NCI-H226 (cell line): ENCODE measurements at regions not wholly inside any gene's neighbourhood (a gene's known extent, or its start where the extent isn't known, plus 50 kb on each side); places are given as distances from the start of the nearest gene placed in this dataset.
"Not testable (repeated sequence)": the region's sequence is repeated elsewhere in the genome, so short reads cannot be mapped to it uniquely, and the experiment has no call there.

Experiments
- DNase-seq: peaks from one replicate; pipeline ENCODE4 v3.0.0-alpha.2; 2015

DNA sequence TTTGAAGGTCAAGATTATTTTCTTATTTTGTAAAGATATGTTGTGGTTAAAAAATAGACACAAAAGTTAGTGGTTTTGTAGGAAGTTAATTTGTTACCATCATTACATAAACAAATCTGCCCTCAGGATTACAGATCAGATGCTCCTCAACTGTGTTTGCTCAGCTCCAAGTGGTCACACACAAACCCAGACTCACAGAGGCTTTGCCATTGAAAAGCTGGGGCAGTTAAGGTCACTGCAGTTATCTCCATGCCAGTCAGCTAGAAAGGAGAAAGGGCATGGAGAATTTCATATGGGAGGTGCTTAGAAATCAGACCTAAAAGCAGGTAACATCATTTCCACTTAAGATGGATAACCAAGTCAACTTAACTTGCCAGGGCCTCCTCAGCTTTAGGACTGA lies 825.7 kb upstream of the GBE1 start:
- no peak for DNase-seq

DNA sequence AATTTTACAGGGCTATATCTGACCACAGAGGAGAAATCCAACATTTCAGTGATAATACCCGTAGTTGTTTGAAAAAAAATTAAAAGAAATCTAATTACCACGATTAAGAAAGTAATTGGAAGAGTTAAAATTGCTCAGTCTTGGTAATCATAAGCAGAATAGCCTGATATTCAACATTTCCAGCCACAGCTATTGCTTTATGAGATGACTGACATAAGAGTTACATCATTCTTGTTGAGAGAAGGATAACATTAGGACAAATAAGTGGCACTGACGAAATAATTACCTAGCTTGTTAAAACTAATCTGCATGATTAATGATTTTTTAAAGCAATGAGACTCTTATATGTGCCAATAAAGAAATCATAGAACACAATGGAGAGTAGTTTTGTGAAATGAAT lies 825.0 kb upstream of the GBE1 start:
- DNase-seq = no peak

DNA sequence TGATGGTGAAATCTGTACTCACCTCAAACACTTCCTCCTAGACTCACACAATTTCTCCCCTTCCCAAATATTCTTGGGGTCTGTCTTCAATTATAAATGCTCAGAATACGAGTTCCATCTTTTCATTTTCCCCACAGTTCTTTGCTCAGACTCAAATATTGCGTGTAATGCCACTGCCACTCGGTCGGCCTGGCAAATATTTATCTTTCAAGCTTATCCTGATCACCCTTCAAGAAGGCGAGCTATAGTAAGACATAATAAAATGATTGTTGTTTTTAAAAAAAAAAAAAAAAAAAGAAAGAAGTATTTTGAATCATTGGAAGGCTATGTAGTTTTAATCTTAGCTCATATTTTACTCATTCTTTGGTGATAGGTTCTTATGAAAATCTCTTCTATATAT lies 824.6 kb upstream of the GBE1 start:
- DNase-seq = not testable (repeated sequence)

DNA sequence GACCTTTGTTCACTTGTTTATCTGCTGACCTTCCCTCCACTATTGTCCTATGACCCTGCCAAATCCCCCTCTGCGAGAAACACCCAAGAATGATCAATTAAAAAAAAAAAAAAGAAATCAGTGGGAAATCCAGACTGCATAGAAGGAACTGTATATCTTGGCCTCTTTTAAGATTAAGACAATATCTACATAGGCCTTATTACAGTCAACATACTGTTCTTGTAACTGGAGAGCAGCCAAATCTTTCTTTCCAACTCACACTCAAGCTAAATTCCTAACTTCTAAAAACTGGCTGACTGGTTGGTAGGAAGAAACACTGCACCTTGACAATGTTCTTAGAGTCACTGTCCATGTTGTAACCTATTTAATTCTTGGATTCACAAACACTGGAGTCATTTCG lies 824.1 kb upstream of the GBE1 start:
- DNase-seq = not testable (repeated sequence)

DNA sequence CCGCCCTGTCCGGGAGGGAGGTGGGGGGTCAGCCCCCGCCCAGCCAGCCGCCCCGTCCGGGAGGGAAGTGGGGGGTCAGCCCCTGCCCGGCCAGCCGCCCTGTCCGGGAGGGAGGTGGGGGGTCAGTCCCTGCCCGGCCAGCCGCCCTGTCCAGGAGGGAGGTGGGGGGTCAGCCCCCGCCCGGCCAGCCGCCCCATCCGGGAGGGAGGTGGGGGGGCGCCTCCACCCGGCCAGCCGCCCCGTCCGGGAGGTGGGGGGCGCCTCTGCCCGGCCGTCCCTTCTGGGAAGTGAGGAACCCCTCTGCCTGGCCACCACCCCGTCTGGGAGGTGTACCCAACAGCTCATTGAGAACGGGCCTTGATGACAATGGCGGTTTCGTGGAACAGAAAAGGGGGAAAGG lies 823.4 kb upstream of the GBE1 start:
- not testable (repeated sequence) for DNase-seq

DNA sequence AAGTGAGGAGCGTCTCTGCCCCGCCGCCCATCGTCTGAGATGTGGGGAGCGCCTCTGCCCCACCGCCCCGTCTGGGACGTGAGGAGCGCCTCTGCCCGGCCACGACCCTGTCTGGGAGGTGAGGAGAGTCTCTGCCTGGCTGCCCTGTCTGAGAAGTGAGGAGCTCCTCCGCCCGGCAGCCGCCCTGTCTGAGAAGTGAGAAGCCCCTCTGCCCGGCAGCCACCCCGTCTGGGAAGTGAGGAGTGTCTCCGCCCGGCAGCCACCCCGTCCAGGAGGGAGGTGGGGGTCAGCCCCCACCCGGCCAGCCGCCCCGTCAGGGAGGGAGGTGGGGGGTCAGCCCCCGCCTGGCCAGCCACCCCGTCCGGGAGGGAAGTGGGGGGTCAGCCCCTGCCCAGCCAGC lies 823.0 kb upstream of the GBE1 start:
- DNase-seq = not testable (repeated sequence)

DNA sequence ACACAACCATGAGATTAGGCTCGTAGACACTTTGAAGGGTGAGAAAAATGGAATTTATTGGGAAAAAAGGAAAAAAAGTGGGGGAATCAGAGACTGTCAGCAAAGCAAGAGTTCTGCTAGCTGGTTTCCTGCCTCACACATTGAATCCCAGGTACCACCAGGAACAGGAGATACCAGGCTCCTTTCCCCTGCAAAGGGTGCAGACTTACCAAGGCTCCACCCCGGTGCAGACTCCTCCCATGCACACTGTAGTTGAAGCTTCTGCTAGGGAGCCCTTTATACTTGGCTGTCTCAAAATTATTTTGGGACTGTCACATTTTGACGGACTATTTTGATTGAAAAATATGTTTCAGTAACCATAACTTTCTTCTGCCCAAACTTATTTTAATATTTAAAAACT lies 819.9 kb upstream of the GBE1 start:
- DNase-seq = no peak

DNA sequence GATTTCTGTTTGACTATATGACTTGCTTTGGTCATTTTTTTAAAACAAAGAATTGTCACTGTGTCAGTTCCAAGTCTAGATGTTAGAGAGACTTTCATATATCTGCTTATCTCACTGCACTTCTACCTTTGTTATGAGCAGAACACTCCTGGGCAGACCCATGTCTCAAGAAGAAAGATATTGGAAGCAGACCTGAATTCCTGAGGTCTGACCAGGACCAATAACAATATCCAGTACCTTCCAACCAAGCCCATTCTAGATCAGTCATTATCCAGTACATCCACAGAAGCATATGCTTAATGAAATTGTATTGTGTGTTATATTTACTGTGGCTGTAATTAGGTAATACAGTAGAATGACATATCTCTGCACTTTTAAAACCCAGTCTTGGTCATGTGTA lies 811.3 kb upstream of the GBE1 start:
- DNase-seq = no peak

DNA sequence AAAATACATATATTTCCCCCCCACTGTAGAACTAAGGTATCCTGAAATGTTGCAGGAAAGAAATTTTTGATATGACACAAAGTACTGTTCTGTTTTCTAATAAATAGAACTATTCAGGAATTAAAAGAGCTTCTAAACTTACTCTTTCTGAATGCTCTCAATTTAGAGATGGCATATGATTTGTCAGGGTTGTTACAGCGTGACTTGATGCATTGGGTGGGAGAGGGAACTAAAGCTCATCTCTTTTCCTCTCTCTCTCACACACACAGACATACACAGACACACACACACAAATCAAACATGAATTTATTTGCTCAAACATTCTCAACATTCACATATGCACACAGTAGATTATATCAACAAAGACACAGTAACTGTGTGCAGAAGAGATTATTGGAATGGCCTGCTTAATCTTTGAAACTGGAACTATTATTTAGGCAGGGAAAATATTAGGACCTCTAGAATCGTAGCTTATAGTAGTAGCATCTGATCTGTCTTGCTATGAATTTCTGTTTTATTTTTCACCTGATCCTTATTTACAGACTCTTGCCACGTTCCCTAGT lies 807.4 kb upstream of the GBE1 start:
- DNase-seq = no peak

DNA sequence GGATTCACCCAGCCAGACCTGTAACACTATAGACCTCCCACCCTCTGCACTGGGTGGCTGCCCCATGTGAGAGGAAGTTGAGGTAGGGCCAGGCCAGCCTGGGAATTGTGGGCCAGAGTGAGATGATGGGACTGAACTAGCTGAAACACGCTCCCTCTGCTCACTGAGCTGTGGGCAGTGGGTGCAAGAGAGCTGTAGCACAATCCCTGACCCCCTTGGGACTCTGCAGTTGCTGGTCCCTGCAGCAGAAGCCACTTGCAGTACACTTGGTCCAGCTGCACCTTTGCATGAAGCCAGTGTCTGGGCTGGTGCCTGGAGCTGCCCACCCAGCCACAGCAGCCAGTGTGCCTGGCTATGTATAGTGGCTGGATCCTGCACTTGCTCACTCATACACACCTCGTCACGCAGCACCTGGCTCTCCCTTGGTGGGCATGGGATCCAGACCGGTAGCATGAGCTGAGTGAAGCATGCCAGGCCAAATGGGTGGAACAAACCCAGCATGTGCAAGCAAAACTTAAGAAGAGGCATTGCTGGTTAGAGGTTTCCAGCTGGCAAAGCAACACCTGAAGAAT lies 805.7 kb upstream of the GBE1 start:
- no peak for DNase-seq

DNA sequence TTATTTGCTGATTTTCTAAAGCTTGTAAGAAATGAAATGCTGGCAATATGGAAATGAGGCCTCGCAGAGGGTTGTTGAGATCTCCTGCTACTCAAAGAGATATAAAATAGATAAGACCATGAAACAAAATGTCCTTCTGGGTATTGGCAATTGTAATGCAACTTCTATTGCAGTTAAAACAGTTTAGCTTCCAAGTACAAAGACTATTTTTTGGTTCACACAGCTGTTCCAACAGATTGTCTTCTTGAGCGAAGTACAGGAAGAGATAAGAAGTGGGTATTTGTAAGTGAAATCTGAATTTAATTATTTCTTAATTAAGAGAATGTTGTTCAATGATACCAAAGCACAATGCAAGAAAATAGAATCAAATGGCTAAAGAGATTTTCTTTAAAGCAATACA lies 801.5 kb upstream of the GBE1 start:
- no peak for DNase-seq

DNA sequence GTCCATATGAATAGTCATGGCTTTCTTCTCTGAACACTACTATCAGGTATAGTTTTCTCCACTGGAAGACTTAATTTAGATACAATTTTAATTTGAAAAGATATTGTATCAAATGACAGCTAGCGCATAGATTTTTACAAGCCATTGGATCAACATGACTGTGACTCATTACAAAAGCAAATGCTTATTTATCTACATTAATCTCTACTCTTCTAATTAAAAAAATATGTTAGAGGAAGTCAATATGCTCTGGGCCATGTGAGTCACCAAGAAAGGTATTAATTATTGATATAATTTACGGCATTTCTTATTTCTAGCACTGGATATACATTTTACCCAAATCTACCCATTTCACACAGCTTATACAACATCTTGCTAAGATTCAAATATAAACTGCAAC lies 800.3 kb upstream of the GBE1 start:
- no peak for DNase-seq

DNA sequence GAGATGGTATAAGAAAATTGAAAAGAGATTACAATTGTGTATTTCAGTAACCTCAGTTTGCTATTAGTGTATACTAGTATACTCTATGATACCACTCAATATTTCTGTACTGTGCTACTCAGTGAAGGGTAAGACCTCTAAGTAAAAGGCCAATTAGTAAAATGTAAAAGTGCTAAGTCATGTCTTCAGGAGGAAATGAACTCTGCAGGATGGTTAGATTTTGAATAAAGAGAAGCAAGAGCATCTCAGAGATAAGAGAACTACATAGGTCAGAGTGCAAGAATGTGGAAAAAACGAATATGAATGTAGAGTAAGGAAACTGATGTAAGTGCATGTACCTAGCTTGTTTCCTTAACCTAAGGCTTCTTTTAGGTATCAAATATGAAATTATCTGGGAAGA lies 796.6 kb upstream of the GBE1 start:
- no peak for DNase-seq

DNA sequence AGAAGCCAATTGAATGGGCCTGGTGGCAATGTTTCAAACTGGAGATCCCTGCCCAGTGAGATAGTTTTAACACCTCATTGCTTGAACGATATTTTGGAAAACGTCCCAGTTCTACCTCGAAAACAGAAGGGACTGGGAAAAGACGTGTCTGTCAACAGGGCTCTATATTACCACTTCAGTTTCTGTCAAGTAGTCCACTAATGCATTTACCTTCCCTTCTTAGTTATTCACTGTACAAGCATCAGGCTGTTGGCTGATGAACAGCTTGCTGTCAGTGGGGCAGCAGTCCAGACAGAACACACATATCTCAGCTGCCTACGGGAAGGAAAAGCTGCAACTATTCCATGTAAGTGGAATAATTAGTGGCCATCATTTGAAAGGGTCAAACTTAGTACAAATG lies 794.7 kb upstream of the GBE1 start:
- DNase-seq = no peak

DNA sequence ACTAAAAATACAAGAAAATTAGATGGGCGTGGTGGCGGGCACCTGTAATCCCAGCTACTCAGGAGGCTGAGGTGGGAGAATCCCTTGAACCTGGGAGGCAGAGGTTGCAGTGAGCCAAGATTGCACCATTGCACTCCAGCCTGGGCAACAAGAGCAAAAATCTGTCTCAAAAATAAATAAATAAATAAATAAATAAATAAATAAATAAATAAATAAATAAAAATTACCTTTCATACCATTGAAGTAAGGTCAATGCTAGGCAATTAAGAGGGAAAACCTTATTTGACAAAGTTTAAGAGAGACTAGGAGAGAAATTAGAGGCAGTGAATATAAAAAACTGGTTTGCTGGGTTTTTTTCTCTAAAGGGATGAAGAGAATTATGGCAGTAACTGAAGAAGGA lies 781.1 kb upstream of the GBE1 start:
- DNase-seq = not testable (repeated sequence)

DNA sequence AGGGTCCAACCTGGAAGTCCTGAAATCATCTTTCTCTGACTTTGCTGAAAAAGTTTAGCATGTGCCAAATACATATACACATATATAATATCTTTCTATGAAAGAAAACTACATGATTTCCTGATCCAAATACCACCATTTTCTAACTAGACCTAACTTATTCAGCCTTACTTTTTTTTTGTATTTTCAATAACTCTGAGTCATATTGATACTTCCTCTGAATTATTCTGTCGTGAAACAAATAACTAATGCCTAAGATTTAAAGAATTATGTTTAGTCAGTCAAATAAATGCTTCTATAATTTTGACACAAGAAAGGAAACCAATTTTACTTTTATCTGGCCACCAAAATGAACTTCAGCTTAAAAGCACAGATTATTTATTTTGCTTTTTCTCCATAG lies 760.2 kb upstream of the GBE1 start:
- no peak for DNase-seq

DNA sequence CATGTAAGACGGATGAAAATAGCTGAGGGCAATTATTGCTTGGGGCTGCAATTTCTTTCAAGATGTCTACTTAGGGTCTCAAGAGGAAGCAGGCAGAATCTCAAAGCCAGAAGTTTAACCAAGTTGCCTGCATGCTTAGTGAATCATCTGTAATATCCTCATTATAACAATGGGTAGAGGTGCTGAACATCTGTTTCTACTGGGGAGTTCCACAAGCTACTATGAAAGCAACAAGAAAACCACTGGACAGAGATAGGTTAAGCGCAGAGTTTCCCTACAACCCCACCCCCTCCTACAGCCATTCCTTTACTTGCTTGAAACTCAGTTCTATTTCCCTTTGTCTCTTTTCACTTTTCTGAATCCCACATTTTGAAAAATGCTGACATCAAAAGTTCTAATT lies 759.4 kb upstream of the GBE1 start:
- no peak for DNase-seq

DNA sequence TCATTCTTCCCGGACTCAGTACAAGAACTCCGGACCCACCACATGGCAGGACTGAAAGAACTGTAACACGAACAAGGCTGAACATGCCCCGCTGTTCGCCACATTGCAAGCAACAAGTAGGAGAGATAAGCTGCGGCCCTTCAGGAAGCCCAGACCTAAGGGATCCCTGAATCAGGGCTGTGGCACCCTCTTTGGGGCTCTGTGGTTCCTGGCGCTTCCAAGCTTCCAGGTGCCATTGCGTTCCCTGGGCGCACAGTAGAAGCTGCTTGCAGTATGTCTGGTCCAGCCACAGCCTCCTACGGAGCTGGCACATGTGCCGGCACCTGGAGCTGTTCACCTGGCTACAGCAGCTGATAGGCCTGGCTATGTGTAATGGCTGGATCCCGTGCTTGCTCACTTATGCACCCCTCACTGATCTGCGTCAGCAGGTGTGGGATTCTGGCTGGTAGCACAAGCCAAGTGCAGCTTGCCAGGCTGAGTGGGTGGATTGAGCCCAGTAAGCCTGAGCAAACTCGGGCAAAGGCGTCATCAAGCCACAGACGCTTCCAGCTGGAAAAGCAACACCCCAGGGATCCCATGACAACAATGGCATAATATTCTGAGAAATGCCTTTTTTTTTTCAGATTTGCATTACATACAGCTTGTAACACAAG lies 748.6 kb upstream of the GBE1 start:
- no peak for DNase-seq

DNA sequence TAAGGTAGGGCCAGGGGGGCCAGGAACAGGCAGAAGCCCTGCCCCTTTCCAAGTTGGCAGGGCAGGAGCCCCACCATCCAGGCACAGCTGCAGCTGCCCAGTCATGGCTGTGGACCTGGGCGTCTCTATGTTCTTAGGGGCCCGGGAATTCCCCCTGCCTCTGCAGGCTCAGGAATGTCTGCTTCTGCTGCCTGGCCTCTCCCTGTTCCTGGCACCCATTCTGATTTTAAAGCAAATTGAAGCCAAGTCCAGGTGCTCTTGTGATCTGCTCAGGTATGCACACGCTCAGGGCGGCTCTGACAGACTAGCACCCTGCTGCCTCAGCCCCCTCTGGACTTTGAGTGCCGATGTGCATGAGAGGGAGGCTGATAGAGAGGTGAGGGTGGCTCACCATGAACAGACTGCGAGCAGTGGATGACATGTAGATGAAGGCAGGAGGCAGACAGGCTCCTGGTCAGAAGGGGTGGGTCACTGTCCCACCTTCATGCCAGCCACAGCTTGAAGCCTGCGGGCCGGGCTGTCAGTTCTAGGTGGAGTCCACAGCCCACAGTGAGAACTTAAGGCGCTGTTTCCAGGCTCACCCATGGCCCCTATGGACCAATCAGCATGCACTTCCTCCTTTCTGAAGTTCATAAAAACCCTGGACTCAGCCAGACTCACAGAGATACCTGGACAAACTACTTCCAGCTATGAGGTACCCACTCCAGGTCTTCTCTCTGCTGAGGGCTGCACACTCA lies 747.8 kb upstream of the GBE1 start:
- no peak for DNase-seq

DNA sequence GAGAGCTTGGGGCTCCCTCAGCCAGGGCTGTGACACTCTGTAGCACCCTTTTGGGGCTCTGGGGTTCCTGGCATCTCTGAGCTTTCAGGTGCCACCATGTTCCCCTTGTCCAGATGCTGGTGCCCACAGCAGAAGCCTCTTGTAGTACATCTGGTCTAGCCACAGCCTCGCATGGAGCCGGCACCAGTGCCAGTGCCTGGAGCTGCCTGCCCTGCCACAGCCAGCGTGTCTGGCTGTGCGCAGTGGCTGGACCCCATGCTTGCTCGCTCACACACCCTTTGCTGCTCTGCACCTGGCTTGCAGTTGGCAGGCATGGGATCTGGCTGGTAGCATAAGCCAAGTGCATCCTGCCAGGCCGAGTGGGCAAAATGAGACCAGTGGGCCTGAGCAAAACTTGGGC lies 744.8 kb upstream of the GBE1 start:
- no peak for DNase-seq

DNA sequence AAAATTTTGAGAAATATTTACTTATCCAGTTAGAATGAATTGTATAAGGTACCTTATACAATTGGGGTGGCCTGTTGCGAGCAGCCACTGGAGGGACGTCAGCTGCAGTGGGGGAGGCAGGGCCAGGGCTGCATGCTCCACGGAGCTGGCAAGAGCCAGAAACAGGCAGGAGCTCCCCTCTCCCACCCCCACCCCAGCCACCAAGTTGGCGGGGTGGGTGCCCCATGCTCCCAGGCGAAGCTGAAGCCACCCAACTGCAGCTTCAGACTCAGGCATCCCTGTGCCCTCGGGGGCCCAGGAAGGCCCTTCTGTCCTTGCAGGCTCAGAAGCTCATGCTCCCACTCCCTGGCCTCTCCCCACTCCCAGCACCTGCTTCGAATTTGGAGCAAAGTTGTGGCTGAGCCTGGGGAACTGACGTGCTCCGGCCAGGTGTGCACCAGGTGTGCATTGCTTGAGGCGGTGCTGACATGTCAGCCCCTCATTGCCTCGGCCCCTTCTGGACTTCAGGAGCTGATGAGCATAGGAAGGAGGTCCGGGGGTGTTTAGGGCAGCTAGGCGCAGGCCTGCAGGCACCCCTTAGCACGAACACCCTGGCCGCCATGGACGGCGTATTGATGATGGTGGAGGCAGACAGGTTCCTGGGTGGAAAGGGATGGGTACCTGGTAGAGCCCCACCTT lies 743.8 kb upstream of the GBE1 start:
- DNase-seq = no peak

DNA sequence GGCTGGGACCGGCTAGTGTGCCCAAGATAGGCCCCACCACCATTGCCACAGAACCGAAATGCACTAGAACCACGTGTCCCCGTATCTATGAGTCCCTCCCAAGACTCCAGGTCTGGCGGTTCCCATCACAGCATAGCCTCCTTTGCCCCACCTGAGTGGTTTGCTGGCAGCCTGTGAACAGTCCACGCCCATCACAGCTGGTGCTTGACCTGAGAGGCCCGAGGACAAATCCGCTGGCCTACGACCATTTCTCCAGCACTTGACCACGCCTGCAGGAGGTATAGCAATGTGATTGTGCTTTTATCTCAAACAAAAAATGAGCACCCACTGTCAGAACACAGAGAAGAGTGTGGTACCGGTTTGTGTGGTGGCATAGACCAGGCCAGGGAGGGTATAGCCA lies 736.7 kb upstream of the GBE1 start:
- no peak for DNase-seq

DNA sequence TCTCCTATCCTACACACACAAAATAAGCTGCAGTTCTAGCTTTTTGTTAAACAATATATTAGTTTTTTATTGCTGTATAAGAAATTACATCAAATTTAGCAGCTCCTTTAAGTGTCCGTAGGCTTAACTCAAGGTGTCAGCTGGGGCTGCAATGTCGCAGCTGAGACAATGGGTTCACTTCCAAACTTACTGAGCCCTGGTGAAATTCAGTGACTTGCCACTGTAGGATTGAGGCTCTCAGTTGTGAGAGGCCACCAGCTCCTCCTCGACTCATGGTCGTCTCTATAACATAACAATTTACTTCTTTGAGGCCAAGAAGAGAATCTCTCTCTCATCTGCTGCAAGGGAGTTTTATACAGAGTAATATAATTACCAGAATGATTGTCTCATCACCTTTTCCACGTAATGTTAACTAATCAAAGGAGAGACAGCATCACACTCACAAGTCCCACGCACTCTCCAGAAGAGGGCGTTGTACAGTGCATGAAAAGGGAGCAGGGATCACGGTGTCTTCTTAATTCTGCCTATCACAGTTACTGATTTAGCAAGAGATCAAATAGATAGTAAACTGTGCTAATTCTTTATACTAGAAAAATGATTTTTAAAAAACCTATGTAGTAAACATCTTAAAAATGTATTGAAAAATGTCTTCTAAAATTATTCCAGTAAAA lies 735.6 kb upstream of the GBE1 start:
- DNase-seq = no peak
